ENCODE measurements at regions not wholly inside any gene's neighbourhood (a gene's known extent, or its start where the extent isn't known, plus 50 kb on each side); places are given as distances from the start of the nearest gene placed in this dataset.
"Not testable (repeated sequence)": the region's sequence is repeated elsewhere in the genome, so short reads cannot be mapped to it uniquely, and the experiment has no call there.

GRCh38 chr15:96849271-96849900 is 518.9 kb downstream of the NR2F2 start:
- no peak for DNase-seq

- no peak for DNase-seq
Observed at GRCh38 chr15:96851613-96852012, 521.1 kb downstream of the NR2F2 start.

- DNase-seq = no peak
Observed at GRCh38 chr15:96858694-96859093, 528.2 kb downstream of the NR2F2 start.

DNA sequence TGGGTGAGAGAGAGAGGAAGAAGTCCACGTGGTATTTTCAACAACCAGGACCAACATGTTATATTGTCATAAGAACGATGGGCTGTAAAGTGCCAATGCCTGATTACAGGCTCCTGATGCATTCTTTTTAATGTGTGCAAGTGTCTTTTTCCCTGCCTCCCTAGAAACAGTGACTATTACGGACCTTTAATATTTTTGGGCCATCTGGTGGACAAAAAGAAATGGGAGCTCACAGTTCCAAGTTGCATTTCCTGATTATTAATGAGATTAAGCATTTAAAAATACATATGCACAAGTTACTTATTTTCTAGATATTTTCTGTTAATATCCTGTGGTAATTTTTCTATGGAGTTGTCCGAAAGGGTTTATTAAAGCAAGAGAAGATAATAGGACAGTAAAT is 530.2 kb downstream of the NR2F2 start:
- DNase-seq = no peak

DNA sequence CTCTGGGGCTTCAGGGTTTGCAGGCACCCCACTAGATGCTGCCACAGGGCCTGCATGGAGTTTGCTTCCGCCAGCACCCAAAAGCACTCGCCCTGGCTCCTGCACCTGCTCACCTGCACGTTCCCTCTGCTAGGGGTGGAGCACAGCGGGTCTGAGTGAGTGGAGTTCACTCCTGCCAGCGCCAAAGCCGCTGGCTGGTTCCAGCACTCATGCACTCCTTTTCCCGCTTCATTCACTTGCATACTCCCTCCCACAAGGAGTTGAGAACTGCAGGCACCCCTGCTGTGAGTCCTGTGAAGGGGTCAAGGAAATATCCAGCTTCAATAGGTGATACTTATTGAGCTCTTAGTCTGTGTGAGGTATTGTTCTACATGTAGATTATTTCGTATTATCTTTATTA is 537.5 kb downstream of the NR2F2 start:
- DNase-seq = no peak

DNA sequence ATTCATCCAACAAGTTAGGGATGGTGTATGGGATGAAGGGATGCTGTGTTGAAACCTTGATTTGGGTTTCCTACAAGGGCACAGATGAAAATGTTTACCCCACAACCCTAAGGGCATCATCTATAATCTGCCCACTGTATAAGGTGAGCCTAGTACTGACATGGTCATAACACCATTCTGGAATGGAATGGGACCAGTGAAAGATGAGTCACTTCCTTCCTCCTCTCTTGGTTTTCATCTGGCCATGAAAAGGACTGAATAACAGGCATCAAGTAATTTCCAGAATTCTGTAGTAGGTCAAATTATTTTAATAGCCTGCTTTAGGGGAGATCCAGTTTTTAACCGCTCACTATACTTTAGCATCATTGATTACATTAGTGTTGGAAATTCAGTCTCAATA is 538.6 kb downstream of the NR2F2 start:
- no peak for DNase-seq

DNA sequence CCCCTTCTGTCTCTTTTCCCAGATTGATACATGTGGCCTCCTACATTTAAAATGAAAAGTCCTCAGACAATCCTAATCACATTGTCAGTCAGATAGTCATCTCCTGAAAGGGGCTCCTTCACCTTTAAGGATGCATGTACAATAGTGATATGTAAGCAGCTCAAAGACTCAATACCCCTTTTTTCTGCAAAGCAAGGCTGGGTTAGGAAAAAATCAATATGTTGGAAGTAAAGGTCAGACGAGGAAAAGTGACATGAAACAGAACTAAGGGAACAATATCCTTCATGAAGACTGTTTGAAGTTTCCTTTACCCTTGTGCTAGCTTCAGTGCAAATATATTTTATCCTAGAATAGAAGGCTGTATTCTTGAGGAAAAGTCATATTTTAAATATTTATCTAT is 539.3 kb downstream of the NR2F2 start:
- no peak for DNase-seq

GRCh38 chr15:96870580-96870979 is 540.1 kb downstream of the NR2F2 start:
- DNase-seq = no peak

DNA sequence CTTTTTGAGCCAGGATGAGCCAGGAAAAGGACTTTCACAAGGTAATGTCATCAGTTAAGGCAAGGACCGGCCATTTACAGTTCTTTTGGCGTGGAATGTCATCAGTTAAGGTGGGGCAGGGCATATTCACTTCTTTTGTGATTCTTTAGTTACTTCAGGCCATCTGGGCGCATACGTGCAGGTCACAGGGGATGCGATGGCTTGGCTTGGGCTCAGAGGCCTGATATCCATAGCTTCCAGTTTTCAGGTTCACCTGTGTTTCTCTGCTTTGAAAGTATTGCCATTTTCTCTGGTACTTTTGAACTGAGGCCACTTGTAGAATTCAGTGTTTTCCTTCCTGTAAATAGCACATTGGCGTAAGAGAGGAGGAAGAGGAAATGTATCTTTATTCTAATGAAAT is 546.9 kb downstream of the NR2F2 start:
- not testable (repeated sequence) for DNase-seq

DNA sequence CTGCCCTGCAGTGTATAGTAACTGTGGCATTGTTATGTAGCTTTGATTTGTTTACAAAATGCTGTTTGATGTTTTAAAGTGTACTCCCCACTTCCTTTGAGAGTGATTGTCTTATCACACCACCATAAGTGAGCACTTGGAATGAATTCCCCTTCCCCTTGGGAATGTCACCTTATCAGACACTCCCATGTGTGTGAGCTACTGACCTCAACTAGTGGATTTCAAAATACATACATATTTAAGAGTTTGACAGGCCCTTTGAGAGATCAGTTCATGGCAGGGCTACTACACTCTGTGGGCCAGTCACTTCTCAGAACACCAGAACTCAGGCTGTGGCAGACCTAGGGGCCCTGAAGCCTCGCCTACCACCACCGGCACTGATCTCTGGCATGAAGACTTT is 547.6 kb downstream of the NR2F2 start:
- DNase-seq = no peak

DNA sequence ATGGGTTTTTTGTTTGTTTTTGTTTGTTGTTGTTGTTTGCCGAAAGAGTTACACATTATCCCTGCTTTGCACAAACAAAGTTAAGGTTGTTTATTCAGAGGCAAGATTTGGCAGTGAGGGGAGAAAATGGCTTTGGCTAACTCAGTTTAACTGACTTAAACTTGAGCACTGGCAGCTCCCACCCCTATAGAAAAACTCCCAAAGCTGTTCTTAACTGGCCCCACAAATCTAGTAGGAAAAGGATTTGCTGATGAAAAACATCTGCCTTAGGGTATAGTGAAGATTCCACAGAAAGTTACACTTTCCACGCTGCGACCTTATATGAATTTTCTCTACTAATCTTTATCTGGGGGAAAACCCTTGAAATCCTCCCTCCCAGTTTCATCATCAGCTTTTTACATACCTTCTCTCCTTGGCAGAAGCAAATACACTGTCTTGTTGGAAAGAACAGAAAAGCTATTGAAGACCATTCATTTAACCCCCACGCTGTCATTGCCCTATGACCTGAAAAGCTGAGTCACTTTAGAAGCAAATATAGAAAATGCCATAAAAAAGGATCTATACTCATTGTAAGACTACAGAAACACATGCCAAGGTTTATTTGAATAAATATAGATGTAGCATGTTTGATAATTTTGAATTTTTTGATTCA is 551.7 kb downstream of the NR2F2 start:
- no peak for DNase-seq

DNA sequence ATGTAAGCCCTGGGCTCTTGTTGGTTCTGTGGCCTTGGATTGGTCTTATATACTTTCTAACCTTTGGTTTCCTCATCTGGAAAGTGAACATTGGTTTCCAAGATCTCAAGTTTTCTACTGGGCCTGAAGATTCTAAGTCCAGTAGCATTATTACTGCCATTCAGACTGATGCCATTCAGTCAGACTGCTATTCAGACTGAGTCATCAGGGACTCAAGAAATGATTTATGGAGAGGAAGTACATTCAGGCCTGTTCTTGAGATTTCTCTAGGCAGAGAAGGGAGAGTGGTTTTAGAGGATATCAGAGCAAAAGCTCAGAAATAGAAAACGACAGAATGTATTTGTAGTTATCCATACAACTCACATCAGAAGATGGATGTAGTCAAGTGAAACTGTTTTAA is 557.2 kb downstream of the NR2F2 start:
- peak; percentile 3 for DNase-seq

DNA sequence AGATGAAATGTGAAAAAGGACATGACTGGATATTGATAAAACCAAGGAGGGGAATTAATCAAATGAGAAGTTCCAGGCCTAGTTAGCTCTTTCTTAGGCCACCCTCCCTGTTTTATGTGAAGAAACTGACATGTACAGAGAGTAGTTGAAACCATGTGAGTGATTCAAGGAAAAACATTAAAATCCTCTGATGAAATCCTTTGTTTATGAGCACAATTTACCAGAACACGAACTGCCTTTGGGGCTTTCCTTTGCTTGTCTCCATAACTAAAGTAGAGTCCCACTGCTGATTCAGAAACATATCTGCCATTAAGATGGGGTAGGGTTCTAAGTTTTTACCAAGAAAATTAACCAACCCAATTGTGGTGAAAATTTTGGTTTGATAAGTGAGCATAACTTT is 558.3 kb downstream of the NR2F2 start:
- DNase-seq = no peak

DNA sequence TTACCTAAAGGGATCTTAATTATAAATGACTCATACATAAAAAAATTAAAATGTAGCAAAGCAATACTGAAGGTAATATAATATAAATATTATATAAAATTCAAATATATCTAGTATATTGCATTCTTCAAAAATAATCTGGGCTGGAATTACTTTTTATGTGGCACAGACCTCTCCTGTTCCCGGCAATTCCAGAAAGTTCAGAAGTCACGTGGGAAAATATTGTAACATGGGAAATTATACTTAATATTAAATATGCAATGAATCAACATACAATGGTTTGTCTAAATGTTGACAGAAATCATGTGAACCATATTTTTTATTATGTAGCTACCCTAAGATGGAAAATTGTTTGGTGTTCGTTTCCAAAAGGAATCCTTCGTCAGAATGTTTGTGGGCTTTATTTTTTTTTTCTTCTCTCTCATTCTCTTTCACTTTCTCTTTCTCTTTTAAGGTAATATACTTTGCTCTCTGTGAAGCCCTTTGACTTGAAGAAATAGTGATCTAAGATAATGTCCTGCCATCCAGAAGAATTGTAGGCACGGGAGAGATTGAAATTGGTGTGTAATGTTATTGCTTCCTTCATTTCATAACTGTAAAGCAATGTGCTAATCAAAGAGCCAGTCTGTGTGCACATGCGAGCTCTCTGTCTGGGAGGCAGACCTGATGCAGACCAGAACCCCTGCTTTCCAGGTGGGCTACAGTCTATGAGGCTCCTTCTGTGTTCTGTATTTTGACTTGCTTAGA is 559.4 kb downstream of the NR2F2 start:
- DNase-seq = no peak

DNA sequence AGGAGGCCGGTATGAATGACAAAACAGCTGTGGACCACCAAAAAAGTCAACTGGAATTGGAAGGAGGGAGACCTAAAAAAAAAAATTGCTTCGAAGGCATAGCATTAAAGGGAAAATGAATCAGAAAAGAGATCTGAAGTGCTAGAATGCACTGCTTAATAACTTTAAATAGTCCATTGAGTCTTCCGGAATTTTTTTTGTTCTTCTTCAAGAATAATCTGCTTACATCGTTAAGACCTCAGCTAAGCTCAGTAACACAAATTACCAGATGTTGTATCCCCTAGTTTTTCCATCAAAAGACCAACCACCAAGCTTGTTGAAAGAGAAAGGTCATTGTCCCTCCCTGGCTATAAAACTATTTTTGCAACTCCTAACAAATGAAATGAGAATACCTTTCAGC is 560.5 kb downstream of the NR2F2 start:
- DNase-seq = no peak

- no peak for DNase-seq
Observed at GRCh38 chr15:96893159-96893906, 562.8 kb downstream of the NR2F2 start.

DNA sequence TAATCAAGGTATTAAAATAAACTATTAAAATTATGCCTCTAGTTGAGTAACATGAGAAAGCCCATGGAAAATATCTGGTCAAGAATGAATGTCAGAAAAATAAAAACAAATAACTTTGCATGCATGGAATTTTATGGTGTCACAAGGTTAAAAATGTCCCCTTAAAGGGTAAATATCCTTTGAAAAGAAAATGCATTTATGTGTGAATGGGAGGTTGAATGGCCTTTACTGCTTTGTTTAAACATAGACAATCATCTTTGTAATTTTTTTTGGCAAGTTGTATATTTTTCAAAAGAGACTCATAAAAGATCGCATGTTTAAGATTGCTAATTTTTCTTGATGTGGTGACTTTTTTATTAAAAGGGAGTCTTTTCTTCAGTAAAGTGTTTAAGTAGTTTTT is 564.2 kb downstream of the NR2F2 start:
- DNase-seq = no peak

DNA sequence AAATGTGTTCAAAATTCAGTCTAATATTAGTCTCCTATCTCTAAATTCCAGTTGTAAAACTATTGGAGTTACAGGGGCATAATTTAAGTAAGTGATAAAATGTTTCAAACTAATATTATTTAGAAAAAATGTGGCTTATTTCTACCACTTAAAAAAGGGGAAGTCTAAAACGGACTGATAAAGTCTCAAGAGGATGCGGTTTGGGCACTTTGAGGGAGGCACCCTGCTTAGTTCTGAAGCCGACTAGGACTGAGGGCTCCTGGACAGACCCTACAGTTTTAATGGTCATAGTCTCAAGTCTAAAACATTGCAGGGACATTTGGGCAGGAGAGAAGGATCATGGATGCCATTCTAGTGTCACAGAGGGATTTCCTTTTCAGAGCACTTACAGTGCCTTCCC is 566.3 kb downstream of the NR2F2 start:
- no peak for DNase-seq

DNA sequence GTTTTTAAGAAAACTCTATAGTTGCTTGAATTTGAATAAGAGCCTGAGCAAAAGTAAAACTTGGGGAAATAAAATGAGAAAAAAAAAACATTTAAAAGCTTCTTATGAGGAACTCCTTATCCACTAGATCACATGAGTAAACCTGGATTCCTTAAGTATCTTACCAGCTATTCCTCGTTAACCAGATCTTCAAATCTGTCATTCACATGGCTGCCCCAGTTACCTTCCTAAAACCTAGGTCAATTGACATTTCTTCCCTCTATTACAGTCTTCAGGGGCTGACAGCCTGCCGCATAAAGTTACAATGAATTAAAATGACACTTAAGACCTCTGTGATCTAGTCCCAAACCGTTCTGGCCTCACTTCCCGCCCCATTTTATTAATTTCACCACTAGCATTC is 583.6 kb downstream of the NR2F2 start:
- no peak for DNase-seq

DNA sequence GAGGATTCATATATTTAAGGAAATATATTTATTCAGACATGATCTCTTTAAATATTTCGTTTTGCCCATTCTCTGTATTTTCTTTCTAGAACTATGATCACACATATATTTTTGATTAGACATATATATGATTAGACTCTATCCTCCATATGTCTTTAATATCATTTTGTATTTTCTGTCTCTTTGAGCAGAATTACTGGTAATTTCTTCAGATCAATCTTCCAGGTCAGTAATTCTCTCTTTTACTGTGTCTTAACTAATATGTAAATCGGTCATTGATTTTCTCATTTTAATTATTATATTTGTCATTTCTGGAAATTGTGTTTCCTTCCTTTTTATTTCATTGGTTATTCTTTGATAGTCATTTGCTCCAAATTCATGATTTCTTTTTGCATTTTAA is 586.2 kb downstream of the NR2F2 start:
- DNase-seq = no peak

- no peak for DNase-seq
Observed at GRCh38 chr15:96924570-96924969, 594.1 kb downstream of the NR2F2 start.

DNA sequence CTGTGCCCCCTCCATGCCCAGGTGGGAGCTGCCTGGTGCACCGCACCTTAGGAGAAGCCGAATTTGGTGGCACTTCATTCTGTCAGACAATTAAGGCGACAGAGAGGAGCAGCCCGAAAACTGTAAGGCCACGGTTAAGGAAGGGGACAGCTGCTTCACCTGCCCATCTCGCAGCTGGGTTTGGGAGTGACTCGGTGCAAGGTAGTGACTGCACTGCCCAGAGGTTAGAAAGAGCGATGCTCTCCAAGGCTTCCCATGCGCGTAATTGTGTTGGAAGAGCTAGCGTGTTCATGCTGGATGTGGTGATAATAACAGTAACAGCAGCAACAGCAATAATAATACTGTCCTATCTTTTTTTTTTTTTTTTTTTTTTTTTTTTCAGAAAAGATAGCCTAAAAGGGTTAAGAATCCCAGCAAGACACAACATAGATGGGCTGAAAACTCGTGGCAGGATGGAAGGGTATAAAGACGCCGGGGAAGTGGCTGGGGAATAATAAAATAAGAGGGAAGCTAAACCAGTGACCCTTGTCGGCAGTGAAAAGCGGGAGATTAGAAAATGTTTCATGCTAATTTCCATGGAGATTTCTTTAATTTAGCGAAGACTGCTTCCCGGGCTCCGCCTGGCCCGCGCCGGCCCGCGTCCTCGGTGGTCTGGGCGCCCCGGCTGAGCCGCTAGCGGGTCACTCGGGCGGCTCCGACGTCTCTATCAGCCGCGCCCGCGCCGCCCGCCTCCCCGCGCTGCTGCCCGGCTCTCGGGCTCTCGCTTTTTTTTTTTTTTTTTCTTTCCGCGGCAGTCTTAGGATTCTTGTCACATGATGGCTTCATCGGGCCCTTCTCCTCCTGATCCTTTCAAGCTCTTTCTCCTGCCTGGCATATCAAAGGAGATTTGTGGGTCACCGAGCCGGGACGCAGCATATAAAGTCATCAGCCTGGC is 617.1 kb downstream of the NR2F2 start:
- no peak for DNase-seq

- DNase-seq = no peak
Observed at GRCh38 chr15:96948981-96949380, 618.5 kb downstream of the NR2F2 start.

All from activated CD4-positive, alpha-beta T cell treated with anti-CD3 and anti-CD28 coated beads, Interleukin-10, Interleukin-2, amounts not matched to agents 100 ng/mL and 50 ng/mL, durations not matched to agents 16 hours and 8 hours (primary cell).